ENCODE measurements at regions not wholly inside any gene's neighbourhood (a gene's known extent, or its start where the extent isn't known, plus 50 kb on each side); places are given as distances from the start of the nearest gene placed in this dataset.

- TF ChIP-seq CTCF (conservative IDR thresholded peaks at IDR 0.05; ENCODE audit: low read depth, low read length): no peak
- no peak overlapping the region for H3K4me3 ChIP-seq (ENCODE audit: low read depth, low read length)
- DNase-seq (ENCODE audit: low read depth): no peak
Observed at GRCh38 chr15:26477044-26477443, 295.8 kb downstream of the GABRB3 start.

GRCh38 chr15:26475554-26475953, 297.3 kb downstream of the GABRB3 start:
- TF ChIP-seq CTCF (conservative IDR thresholded peaks at IDR 0.05; ENCODE audit: low read depth, low read length): no peak
- no peak overlapping the region for H3K4me3 ChIP-seq (ENCODE audit: low read depth, low read length)
- DNase-seq (ENCODE audit: low read depth): no peak

- DNase-seq (ENCODE audit: low read depth): no peak
- no peak for TF ChIP-seq CTCF (conservative IDR thresholded peaks at IDR 0.05; ENCODE audit: low read depth, low read length)
- H3K4me3 ChIP-seq (ENCODE audit: low read depth, low read length): no peak overlapping the region
Observed at GRCh38 chr15:26472661-26473060, 300.2 kb downstream of the GABRB3 start.

GRCh38 chr15:26461847-26462608, 310.8 kb downstream of the GABRB3 start:
- H3K4me3 ChIP-seq (ENCODE audit: low read depth, low read length): no peak overlapping the region
- DNase-seq (ENCODE audit: low read depth): no peak
- TF ChIP-seq CTCF (conservative IDR thresholded peaks at IDR 0.05; ENCODE audit: low read depth, low read length): no peak

- DNase-seq (ENCODE audit: low read depth): no peak
- no peak for TF ChIP-seq CTCF (conservative IDR thresholded peaks at IDR 0.05; ENCODE audit: low read depth, low read length)
- no peak overlapping the region for H3K4me3 ChIP-seq (ENCODE audit: low read depth, low read length)
Observed at GRCh38 chr15:26460165-26460564, 312.7 kb downstream of the GABRB3 start.

GRCh38 chr15:26455828-26456227, 317.0 kb downstream of the GABRB3 start:
- no peak for TF ChIP-seq CTCF (conservative IDR thresholded peaks at IDR 0.05; ENCODE audit: low read depth, low read length)
- H3K4me3 ChIP-seq (ENCODE audit: low read depth, low read length): no peak overlapping the region
- no peak for DNase-seq (ENCODE audit: low read depth)

- no peak for DNase-seq (ENCODE audit: low read depth)
- no peak for TF ChIP-seq CTCF (conservative IDR thresholded peaks at IDR 0.05; ENCODE audit: low read depth, low read length)
- no peak overlapping the region for H3K4me3 ChIP-seq (ENCODE audit: low read depth, low read length)
Observed at GRCh38 chr15:26453914-26454313, 319.0 kb downstream of the GABRB3 start.
